Daoy (cell line): ENCODE measurements at regions not wholly inside any gene's neighbourhood (a gene's known extent, or its start where the extent isn't known, plus 50 kb on each side); places are given as distances from the start of the nearest gene placed in this dataset.
A peak's percentile ranks its signal among the peaks of the same experiment; 100 is the strongest.
"Not testable (repeated sequence)": the region's sequence is repeated elsewhere in the genome, so short reads cannot be mapped to it uniquely, and the experiment has no call there.

Source experiments
- DNase-seq: peaks from one replicate; pipeline ENCODE4 v3.0.0-alpha.2; 2015; ENCODE audit warnings: low read depth

DNA sequence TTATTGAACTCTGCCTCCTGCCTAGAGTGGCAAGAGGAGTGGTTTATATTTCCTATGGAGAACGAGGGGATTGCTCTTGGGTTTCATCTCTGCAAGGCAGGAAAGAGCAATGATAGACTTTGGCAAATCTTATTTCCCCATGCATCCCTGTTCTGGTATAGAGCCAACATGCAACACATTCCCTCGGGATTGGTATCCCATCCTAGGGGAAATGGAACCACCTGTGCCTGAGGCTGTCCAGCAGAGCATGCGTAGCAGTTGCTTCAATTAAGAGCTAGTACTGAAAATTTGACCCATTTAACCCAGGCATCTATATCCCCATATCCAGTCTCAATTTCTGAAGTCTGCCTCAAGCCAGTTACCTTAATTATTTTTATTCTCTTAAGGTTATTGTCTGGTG lies 205.3 kb downstream of the KCNS3 start:
- DNase-seq = no peak

DNA sequence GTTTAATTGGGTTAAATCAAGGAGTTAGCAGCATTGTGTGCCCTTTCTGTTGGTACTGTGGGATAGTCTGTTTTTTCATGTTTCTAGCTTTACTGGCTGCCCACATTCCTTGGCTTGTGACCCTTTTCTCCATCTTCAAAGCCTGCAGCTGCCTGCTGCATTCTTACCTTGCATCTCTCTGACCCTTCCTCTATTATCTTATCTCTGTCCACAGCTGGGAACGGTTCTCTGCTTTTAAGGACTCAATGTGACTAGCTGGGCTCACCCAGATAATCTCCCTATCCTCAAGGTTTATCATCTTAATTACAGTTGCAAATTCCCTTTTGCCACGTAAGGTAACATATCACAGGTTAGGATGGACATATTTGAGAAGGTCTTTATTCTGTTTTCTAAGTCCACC lies 199.7 kb downstream of the KCNS3 start:
- no peak for DNase-seq

DNA sequence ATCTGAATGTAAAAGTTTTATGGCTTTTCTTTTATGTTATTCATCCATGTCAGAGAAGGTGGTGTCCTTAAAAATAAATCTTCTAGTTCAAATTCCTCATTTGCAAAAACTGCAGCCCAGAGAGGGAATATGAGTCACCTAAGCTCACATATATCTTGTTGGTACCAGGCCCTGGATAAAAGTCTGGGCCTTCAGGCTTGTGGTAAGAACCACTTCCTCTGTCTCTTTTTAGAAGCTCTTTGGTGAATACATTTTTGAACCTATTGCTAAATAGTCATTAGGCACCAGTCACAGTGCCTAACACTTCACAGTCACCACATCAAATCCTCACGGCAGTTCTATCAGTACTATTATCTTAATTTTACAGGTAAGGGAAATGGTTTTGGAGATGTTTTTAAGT lies 199.2 kb downstream of the KCNS3 start:
- peak; percentile 57 for DNase-seq

DNA sequence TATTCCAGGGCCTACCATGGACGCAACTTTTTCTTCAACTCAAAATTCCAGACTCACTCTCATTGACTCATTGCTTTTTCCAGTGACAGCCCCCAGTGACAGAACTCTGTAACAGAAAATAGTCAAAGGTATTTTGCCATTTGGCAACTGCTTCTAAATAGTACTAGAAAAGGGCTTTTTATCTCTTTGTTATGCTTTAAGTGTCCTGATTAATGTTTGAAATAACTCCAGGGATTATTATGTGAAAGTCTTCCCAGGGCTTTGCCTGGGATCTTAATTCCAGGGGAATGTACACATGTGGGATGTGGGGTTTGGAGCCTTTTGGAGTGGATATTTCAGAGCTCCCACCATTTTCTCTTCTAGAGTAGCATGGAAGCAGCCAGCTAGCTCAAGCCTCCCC lies 198.8 kb downstream of the KCNS3 start:
- no peak for DNase-seq

DNA sequence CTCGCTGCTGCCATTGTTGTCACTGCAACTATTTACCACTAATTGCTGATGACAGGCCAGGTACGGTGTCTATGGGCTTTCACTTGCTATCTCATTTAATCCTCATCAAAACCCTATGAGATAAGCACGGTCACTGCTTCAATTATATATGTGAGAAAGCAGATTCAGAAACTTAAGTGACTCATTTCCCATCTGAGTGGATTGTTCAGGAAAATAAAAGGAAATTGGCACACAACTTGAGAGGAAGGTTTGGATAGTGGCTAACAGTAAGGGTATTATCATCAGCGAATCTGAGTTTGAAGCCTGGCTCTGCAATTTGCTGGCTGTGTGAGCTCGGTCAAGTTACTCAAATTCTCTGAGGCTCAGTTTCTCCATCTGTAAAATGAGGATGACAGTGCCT lies 196.0 kb downstream of the KCNS3 start:
- DNase-seq = peak; percentile 17

DNA sequence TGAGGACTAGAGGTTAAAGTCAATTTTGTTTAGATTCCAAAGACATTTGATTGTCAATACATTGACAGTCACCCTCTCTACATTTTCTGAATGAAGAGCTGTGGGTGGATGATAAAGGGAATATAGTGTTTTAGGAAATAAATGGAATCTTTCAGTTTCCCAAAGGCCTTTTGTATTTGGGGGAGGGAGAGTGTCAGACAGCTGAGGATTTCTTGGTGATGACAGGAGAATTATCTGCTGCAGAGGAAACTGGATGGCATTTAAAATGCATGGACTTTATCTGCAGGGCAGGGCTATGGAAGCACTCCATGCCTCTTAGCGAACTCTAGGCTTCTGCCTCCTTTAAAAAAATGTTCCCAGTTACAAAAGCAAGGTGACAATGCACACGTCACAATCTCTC lies 195.1 kb downstream of the KCNS3 start:
- DNase-seq = no peak

DNA sequence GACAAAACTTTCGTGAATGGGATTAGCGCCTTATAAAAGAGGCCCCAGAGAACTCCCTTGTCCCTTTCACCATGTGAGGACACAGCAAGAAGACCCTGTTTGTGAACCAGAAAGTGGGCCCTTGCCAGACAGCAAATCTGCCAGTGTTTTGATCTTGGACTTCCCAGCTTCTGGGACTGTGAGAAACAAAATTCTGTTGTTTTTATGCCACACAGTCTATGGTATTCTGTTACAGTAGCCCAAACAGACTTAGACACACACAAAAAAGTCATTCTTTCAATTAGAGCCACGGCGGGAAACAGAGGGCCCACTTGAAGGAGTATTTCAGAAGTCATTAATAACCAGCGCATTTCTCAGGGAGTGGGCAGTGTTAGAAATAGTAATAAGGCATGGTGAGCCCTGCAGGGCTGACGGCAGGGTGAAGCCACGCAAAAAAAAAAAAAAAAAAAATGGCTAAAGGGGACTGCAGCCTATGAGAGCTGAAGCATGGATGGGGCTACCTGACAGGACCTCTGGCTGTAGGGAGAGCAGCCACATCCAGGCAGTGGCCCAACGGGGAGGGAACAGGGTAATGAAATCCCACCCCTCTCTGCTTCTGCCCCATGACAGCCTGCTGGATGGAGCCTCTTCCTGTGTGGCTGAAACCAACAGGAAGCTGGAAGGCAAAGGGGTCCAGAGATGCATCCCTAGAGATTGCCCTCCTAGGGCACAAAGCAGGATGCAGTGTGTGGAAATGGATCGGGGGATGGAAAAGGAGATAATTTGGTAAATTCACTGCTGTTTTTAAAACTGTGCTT lies 189.3 kb downstream of the KCNS3 start:
- no peak for DNase-seq

DNA sequence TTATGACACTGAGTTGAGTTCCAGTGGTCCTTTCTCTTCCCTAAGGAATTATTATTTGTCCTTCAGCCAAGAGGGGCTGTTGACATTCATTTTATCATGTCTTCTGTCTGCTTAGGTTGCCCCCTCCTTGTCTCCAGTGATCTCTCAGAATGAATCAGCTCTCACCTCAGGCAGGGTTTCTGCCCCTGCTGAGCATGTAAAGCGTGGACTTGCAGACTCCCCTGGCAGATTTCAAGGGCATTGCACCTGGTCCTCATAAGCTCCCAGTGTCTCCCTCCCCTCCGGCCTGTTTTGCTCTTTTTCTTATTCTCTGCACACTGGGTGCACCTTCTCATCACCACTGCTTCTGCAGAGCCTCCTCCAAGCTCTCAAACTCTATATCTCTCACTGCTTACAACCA lies 188.4 kb downstream of the KCNS3 start:
- DNase-seq = no peak

DNA sequence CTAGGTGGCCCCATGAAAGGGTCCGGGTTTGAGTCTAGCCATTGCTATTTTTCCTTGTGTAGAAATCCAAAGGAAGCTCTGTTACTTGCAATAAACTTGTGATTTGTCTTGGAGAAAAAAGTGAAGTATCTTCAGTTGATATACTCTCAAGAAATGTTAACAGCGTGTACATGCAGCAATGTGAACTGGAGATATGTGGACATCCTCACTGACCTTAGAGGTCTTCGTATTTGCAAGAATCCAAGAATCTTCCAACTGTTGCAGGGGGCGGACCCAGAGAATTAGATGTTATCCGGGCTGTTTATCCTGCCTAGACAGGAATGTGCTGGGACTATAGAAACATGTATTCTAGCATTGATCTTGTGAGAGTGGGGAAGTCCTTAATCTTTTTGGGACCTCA lies 187.6 kb downstream of the KCNS3 start:
- no peak for DNase-seq

DNA sequence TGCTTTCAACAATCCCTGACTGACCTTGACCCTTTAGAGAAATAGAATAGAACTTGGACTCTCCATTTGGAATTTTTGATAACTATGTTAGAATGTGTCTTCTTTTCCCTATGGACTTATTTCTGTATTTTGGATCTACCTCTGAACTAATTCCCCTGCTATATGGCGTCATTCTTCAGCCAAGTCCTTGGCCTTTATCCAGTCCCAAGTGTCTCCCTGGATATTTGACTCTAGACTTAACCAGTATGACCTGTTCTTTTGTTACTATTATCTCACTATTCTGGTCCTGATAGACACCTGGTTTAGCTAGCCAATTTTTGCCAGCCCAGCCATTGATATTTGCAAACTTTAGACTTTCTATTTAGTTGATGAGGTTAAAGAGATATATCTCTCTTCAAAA lies 186.8 kb downstream of the KCNS3 start:
- no peak for DNase-seq

DNA sequence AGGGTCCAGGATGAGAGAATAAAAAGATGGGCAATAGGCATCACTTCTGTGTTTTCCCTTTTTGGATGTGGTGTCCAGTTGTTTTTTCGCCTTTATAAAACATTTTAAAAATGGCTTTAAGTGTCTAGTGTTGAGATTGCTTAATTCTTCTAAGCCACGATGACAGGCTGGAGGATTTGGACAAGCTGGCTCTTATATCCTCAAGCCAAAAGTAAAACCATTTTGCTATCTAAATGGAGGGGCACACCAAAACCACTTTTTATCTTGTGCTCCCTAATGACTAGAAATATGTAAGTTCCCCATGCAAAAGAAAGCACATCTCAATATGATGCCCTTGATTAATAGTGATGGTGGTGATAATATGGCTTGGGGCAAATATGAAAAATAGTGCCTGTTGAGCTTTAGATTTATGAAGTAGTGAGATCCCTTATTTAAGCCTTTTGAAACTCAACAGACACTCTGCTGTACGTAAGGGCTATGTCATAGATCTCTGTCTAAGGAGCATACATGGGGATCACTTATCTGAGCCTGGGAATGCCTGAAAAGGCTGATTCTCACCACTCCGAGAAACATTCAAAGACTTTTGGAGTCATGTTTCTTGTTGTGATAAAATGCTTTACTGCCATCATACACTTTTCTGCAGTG lies 185.5 kb downstream of the KCNS3 start:
- no peak for DNase-seq

DNA sequence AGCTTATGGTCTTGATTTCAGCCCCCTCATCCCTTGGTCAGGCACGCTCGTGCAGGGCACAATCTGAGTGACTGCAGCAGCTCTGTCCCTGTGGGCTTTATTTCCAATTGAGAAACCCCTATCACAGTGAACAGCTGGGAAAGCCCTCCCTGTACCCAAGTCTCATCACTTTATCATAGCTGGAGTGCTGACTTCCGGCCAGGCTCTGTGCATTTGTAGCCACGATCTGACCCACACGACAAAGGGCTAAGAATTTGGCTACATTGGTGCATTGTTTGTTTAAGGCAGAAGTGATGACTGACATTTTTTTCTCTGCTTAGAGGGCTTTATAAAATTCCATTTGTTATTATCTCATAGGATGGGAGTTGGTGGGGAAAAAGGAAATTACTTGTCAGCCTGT lies 184.4 kb downstream of the KCNS3 start:
- no peak for DNase-seq

DNA sequence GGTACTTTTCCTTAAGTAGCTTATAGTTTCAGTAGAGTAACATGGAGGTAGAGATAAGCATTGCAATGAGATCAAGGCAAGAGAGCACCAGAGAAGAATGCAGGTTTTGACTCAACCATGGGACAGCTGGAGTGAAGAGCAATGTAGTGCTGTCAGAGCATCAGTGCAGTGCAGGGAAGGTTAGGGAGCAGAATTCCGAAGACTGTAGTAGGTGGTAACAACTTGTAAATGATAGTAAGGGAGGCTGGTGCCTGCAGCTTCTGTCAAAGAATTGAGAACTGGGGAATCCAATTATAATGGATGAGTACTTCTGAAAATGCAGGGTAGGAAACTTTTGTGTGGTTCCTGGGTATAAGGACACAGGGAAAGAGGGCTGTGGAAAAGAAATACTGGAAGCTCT lies 183.2 kb downstream of the KCNS3 start:
- no peak for DNase-seq

DNA sequence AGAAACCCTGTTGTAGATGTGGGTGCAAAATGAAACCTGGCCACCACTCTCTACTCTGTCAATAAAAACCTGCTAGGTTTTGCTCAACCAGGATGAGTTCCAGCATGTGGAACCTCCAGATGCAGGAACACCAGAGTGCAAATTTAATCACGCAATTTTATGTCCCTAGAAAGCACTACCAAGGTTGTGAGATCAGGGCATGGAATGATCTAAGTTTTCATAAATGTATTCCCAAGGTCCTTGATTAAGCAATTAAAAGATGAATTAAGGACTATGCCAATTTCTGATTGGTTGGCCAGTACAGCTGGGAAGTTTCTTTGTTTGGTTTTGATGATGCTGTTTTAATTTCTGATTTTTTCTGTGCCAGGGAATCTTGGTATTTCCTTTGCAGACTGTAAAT lies 179.2 kb downstream of the KCNS3 start:
- no peak for DNase-seq

DNA sequence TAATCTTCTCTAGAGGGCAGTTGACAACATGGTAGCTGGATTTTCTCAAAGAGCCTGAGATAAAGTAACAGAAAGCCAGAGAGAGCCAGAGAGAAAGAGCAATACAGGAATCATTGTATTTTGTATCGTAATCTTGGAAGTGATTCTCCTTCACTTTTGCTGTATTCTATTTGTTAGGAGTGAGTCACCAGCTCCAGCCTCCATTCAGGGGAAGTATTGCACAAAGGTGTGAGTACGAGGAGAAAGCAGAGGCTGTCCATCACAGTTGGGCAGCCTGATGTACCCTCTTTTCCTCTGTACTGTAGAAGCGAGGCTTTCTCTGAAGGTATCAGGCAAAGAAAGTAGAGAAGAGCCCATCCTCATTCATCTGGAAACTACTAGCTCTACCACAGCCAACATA lies 176.8 kb downstream of the KCNS3 start:
- DNase-seq = no peak

DNA sequence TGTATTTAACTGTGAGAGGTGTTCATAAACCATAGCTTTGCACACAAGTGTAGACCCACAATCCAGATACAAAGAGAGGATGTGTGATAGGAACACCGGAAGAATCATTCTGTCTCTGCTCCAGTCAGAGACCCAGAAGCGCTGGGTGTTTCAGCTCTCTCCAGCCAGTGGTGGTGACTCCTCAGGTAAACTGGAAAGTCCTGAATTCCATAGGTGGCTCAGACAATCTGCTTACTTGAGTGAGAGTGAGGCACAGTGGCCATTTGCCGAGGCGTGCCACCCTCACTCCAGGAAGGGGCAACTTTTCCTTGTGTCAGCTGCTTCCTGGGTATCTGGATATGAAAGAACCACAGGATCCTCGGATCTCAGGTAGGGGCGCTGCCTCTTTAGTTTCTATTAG lies 171.5 kb downstream of the KCNS3 start:
- DNase-seq = no peak

DNA sequence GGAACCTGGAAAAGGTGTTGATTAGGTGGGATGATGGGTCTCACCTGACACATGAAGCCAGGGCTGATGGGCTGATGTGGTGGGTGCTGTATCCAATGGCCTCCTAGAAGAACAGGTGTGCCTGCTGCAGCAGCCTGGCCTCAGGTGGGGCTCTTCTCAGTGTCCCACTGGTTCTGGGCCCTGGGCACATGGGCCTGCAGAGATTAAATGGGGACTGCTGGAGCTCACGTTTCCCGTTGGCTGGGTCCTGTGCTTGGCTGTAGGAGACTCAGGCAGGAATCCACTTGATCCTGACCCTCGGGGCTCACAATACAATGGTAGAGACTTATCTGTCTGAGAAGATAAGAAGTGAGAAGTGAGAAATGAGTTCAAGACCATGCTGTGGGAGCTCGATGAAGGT lies 170.9 kb downstream of the KCNS3 start:
- DNase-seq = no peak

DNA sequence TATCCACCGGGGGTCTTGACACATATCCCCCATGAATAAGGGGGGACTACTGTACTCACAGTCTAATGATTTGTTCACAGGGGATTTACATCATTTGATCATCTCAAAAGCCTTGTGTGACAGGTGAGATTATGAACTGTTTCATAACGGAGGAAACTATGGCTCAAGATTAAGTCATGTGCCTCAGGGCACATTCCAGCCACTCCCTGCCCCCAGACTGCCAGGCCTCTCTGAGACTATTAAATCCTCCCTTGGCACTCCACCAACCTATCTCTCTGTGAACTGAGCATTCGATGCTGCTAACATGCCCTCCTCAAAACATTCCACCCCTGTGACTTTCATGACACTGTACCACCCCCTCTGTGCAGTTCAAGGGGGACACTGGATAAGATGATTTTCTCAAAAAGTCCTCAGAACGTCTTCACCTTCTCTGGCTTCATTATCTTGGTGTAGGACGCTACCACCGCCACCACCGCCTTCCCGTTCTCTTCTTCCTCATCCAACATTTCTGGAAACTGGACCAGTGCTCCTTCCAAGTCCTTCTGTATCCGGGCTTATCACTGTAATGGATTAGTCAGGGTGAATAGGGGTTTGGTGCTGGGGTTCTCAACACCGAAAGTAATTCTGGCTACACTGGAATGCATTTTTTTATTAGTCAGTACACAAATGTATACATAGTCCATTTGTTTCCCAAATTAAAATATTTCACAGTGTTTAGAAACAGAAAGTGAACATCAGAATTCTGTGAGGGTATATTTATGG lies 169.6 kb downstream of the KCNS3 start:
- peak; percentile 60 for DNase-seq

DNA sequence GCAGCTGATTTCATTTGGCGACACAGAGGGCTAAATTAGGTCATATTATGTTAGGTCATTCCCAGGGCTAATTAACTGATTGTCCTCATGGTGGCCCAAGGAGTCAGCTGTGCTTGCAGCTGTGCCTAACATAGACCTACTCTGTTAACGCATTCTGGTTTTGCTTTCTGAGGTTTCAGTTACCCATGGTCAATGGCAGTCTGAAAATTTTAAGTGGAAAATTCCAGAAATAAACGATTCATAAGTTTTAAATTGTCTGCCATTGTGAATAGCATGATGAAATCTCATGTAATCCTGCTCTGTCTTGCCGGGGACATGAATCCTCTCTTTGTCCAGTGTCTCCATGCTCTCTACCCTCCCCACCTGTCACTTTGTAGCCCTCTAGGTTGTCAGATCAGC lies 168.7 kb downstream of the KCNS3 start:
- DNase-seq = no peak

DNA sequence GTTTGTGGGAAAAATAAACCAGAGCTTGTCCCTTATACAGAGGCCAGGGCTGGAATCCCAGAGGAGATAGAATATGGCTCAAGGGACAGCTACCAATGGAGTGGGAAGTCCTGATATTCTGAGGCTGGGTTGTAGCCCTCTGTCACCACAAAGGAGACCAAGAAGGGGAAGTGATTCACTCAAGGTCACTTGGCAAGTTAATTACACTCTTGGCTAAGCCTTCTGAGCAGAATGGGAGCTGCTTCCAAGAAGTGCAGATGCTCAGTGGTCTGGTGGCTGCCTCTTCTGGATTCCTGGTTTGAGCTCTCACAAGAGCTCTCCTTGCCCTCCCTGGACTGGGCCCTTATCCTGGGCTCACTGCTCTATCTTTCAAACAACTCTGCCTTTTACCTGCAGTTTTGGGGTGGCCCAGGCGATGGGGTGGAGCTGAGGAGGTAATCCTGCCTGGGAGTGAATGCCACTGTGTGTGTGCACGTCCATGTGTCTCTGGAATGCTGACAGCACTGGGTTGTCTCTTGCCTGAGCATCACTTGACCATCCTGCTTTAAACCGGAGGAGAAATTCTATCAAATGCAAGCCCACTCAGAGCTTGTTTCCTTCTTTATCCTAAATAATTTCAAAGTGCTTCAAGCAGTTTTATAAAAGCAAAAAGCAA lies 168.2 kb downstream of the KCNS3 start:
- DNase-seq = peak; percentile 11

DNA sequence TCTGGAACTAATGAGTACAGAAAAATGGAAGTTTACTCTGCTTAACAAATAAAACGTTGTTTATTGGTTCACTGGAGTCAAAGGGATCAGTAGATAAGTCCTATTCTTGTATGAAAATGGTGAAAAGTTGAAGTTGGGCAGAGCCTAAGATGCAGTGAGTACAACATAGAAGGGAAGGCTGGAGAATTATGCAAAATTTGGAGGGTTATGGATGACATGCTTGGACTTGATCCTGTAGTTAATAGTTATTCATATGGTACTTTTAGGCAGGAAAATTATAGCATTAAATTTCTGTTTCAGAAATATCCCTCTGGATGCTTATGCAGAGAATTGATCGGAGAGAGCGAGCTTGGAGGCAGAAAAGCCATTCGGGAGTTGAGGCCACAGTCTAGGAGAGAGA lies 167.6 kb downstream of the KCNS3 start:
- no peak for DNase-seq

DNA sequence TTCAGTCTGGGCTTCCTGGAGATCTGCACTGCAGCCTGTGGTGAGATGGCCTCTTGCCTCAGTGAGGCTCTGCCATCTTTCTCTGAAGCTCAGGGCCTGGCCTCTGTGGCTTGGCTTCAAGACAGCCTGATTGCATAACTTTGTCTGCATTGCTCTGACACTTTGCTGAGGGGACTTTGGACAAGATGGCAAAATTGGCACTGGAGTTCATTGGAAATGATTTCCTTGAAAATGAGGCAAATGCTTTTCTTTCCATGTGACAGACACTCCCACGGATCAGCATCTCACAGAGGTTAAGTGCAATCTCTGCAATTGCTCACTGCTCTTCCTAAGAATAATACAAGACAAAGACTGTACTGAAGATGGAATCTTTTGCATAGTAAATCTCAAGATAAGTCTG lies 166.8 kb downstream of the KCNS3 start:
- DNase-seq = no peak

DNA sequence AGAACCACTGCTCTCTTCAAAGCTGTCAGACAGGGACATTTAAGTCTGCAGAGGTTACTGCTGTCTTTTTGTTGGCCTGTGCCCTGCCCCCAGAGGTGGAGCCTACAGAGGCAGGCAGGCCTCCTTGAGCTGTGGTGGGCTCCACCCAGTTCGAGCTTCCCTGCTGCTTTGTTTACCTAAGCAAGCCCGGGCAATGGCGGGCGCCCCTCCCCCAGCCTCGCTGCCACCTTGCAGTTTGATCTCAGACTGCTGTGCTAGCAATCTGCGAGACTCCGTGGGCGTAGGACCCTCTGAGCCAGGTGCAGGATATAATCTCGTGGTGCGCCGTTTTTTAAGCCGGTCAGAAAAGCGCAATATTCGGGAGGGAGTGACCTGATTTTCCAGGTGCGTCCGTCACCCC lies 138.9 kb downstream of the KCNS3 start:
- not testable (repeated sequence) for DNase-seq
